Inflammatory macrophage treated with lipopolysaccharide for 1 hour (primary cell): ENCODE measurements at regions not wholly inside any gene's neighbourhood (a gene's known extent, or its start where the extent isn't known, plus 50 kb on each side); places are given as distances from the start of the nearest gene placed in this dataset.

ENCODE experiments used
- DNase-seq, 2 donors: peaks; one replicate each; pipeline ENCODE4 v3.0.0-alpha.2; 2020 to 2022

DNA sequence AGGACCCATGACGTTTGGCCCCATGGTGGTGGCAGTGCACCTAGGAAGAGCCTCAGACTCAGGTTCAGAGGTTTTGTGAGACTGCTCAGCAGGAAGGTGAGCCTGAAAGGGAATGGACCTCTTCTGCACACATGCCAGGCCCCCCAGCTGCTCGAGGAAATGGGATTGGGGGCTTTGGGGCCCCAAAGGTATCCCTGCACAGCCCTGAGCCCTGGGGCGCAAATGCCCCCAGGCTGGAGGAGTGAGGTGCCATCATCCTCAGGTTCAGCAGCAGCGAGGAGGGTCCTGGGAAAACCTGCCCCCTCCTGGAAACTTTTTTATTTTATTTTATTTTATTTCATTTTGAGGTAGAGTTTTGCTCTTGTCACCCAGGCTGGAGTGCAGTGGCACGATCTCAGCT, 171.8 kb upstream of the MVB12B start:
- no peak for DNase-seq

- DNase-seq: no peak
Observed at GRCh38 chr9:126155756-126156664, 170.6 kb upstream of the MVB12B start.

GRCh38 chr9:126156898-126157297, 169.7 kb upstream of the MVB12B start:
- DNase-seq: no peak

DNA sequence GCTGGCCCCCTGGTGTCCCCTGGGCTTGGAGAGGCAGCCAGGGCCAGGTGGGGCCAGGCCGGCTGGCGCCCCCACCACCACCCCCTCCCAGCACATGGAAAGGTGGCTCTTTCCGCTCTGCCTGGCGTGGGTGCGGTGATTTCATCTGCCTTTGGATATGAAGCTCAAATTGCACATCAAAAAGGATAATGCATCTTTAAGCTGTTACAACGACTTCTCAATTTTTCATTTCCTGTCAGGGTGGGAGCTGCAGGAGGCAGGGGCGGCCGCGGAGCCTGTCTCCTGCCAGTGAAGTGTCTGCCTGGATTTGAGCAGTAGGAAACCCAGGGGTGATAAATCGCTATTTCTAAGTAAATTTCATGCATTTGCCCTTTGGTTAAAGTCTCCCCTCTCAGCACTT, 169.2 kb upstream of the MVB12B start:
- no peak for DNase-seq

DNA sequence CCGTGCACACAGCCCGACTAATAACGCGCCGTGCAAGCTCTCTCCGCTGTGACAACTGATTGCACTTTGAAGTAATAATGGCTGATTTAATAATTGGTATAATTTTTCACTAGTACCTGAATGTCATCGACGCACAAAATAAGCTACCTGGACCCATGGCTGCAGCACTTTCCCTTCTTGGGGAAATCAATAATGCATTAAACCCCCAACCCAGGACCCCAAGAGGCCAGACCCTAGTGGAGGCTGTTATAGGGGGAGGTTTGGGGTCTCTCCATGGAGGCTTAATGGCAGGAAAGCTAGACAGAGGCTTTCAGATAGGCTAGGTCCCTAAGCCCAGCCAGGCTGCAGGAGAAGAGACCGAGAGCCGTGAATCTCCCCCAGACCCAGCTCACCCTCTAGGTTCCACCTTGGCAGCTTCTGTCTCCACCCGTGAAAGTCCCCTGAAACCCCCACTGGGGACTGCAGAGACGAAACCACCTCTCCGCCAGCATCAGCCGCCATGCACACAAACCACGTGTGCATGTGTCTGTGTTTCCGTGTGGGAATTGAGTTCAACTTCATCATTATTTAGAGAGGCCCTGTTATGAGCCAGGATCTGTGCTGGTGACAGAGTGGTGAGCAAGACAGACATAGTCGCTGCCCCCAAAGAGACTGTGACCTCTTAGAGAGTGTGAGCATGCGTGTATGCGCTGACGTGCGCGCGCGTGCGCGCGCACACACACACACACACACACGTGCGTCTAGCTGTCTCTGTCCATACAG, 168.6 kb upstream of the MVB12B start:
- no peak for DNase-seq

DNA sequence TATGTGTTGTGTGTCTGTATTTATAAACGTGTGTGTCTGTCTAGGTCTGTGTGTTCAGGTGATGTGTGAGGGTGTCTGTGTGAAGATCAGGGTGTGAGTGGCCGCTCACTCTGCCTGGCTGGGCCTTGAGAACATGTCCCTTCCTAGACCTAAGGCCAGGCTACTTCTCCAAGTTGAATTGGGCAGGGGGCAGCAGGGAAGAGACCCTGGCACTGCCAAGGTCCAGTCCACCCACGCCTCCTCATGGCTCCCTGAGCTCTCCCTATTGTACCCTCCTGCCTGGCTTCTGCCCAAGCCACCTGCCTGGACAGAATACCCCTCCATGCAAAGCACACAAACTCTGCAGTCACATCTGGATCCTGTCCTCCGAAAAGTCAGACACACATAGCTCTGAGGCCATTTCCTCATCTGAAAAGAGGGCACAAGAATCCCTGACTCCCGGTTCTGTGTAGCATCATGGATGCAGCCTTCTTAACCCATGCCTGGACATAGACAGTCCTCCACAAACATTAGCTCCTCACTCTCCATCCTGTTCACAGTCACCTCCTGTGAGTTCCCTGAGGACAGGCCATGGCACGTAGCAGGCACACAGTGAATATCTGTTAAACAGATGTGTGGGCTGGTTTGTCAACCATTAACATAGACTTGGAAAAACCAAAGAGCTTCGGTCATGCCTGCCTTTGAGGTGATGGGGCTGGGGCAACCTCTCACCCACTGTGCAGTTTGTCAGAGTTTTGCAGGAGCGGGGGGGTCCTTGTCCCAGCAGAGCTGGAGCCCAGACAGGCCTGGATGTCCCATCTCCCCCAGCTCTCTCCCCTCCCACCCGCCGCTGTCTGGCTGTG, 167.8 kb upstream of the MVB12B start:
- no peak for DNase-seq

GRCh38 chr9:126159430-126160060, 167.1 kb upstream of the MVB12B start:
- no peak for DNase-seq

DNA sequence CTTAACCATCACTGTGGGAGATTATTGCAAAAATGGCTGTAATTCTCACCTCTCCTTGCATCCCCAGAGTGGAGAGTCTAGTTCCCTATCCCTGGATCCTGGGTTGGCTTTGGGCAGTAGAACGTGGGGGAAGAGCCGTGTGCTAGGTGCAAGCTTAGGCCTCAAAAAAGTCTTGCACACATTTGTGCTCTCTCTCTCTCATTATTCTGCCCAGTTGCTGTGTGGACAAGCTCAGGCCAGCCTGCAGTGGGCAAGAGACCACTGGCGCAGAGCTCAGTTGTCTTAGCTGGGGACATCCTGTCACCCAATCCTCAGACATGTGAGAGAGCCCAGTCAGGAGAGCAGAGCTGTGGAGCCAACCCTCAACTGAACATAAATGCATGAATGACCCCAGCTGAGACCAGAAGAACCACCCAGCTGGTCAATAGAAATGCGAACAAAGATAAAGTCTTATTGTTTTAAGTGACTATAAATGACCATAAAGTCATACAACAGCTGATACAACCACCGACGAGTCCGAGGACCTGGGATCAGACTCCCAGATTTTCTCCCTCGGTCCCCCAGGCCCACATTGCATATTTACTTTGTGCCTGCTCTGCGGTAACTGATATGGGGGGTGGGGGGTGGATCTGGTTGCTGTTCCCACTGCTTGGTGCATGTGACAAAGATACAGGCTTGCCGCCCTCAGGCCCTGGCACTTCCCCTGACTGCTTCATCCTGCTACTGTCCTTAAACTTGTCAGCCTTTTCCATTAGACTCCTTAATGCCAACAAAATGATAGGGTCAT, 166.4 kb upstream of the MVB12B start:
- no peak for DNase-seq

DNA sequence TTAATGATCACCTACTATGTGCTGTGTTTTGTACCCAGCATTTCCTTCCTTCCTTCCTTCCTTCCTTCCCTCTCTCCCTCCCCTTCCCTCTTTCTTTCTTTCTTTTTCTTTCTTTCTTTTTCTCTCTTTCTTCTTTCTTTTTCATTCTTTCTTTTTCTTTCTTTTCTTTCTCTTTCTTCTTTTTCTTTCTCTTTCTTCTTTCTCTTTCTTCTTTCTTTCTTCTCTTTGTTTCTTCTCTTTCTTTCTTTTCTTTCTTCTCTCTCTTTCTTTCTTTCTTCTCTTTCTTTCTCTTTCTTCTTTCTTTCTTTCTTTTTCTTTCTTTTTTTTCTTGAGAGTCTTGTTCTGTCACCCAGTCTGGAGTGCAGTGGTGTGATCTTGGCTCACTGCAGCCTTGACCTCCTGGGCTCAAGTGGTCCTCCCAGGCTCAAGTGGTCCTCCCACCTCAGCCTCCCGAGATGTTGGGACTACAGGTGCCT, 165.7 kb upstream of the MVB12B start:
- DNase-seq: no peak

- no peak for DNase-seq
Observed at GRCh38 chr9:126162611-126163381, 163.8 kb upstream of the MVB12B start.

DNA sequence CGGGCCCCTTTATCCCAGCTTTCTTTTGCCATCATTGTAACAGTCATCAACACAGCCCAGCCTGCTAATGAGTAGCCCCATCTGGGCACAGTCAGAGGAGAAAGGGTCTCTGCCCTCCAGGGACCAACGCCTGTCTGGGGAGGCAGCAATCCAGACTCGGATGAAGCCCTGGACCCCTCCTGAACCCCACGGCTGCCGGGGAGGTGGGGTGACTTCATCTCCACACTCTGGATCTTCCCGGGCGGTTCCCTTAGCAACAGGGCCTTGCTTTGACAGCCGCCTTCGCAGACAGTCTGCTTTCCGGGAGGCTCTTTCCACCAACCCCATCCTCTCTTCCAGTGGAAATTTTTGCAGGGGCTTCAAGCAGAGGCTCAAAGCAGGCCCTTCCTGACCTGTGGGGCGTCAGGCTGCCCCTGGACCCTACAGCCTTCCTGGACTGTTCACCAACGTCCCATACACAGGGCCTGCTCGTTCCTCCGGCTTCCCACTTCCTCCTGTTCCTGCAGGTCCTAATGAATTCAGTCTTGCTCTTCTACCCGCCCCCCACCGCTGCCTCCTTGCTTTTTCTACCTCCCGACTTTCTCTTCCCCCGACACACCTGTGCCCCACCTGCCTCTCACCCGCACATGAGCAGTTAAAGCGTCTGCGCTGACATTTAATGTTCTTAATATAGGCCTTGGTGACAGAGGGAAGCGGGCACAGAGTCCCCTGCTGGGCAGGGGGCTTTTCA, 161.7 kb upstream of the MVB12B start:
- no peak for DNase-seq

DNA sequence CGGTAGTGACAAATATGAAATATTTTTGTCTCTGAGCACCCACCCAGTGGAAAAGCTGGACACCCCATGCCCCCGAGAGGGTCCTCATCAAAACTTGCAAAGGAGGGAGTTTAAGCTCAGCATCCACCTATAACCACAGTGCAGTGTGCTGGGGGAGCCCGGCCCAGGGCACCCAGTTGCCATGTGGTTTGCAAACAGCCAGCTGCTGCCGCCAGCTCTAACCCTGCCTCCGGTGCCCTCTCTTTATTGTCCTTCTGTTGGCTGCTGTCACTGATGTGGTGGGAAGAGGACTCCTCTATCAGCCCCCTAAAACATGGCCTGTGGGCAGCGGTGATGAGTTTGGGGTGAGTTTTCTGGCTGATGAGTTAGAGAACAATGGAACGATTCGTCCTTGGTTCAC, 160.9 kb upstream of the MVB12B start:
- DNase-seq: no peak

DNA sequence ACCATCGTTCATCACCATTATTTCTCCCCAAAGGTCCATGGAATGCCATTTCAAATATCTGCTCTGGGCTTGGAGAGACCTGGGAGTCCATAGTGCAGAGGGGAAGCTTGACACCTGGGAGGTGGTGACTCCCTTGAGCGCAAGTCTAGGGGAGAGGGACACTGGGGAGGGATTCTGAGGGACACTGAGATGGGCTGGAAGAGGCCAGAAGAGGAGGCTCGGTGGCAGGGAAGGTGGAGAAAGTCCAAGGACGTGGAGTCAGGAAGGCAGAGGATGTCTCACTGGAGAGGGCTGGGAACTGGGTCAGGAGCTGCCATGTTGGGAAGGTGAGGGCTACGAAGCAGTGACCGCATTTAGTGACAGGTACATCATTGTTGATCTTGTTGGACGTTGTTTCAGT, 160.3 kb upstream of the MVB12B start:
- no peak for DNase-seq

DNA sequence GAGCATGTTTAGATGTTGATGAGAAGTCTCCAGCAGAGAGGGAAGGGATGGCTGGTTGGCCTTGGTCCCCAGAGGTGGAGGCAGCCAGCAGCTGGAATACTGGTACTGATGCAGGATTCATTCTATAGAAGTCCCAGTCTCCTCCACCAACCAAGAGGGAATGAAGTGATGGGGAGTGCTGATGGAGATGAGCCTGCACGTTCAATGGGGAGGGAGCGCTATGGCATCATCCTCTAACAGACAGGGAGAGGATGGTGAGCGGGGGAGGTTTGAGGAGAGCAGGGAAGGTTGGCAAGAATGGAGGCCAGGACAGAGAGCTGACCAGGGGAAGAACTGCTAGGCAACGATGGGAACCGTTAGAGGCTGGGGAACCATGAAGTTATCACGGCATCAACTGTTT, 159.8 kb upstream of the MVB12B start:
- DNase-seq: no peak

DNA sequence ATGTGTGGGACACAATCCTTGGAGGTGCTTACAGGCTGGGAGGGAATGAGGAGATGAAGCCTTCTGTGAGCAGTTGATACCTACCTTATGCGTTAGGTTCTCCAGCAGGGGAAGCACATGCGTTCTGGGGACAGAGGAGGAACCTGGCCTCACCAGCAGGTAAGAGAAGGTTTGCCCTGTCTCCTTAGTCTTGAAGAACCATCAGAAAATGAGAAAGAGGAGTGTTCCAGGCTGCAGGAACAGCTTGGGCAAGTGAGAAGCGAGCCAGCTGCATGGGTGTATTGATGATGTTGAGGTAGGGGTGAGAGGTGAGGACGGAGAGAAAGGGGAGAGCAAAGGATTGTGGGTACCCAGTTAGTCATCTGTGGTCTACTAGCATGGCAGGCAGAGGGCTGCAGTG, 156.9 kb upstream of the MVB12B start:
- no peak for DNase-seq

GRCh38 chr9:126170286-126170823, 156.3 kb upstream of the MVB12B start:
- DNase-seq: no peak

- DNase-seq: no peak
Observed at GRCh38 chr9:126171641-126172040, 155.0 kb upstream of the MVB12B start.

GRCh38 chr9:126173401-126173800, 153.2 kb upstream of the MVB12B start:
- DNase-seq: no peak

GRCh38 chr9:126173929-126174328, 152.7 kb upstream of the MVB12B start:
- no peak for DNase-seq

DNA sequence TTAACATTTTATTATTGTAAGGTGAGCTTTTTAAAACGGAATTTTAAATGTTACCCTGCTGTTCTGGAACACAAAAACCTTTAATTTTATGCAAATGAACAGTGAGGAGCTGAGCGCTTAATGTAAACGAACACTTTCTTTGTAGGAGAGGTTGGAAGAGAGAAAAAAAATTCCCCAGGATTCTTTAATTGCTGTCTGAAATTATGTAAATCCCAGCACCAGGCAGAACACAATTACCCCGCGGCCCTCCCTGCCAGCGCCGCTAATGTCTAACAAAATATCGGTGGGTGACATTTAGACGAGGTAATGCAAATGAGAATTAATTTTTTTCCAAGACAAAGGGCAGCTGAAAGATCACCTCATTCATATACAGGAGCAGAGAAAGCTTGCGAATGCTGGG, 143.4 kb upstream of the MVB12B start:
- no peak for DNase-seq
